ENCODE measurements at regions not wholly inside any gene's neighbourhood (a gene's known extent, or its start where the extent isn't known, plus 50 kb on each side); places are given as distances from the start of the nearest gene placed in this dataset.

- TF ChIP-seq CTCF (IDR thresholded peaks at IDR 0.05) = no peak
- no peak for TF ChIP-seq POLR2A (IDR thresholded peaks at IDR 0.05)
Observed at GRCh38 chr2:88913280-88913679, 221.8 kb downstream of the RPIA start.
